HEK293 (cell line): ENCODE measurements at regions not wholly inside any gene's neighbourhood (a gene's known extent, or its start where the extent isn't known, plus 50 kb on each side); places are given as distances from the start of the nearest gene placed in this dataset.

Experiments
- EGR2 ChIP-seq: fragments of 450-650 bp; formaldehyde crosslinking; IDR thresholded peaks from 2 replicates; pipeline ENCODE4 v1.5.1; 2016; ENCODE audit warnings: low read depth, missing biosample characterization, missing genetic modification characterization
- GLI2 ChIP-seq: fragments of 450-650 bp; formaldehyde crosslinking; IDR thresholded peaks from 2 replicates; pipeline ENCODE4; 2017; ENCODE audit warnings: missing biosample characterization, missing genetic modification characterization, low read depth, borderline replicate concordance
- IKZF3 ChIP-seq: fragments of 450-650 bp; IDR thresholded peaks from 2 replicates; pipeline ENCODE4 v1.5.0; 2018; ENCODE audit warnings: missing biosample characterization, mild to moderate bottlenecking, missing genetic modification characterization, moderate library complexity
- REST ChIP-seq: fragments of 450-650 bp; formaldehyde crosslinking; IDR thresholded peaks from 2 replicates; pipeline ENCODE4 v1.5.1; 2016; ENCODE audit warnings: missing biosample characterization, missing genetic modification characterization
- SCRT1 ChIP-seq: fragments of 450-650 bp; formaldehyde crosslinking; IDR thresholded peaks from 2 replicates; pipeline ENCODE4 v1.5.1; 2016; ENCODE audit warnings: missing biosample characterization, missing genetic modification characterization, borderline replicate concordance
- ZBTB17 ChIP-seq: fragments of 450-650 bp; formaldehyde crosslinking; IDR thresholded peaks from 2 replicates; pipeline ENCODE4 v1.5.1; 2016; ENCODE audit warnings: missing biosample characterization, missing genetic modification characterization
- ZFP3 ChIP-seq: fragments of 450-650 bp; formaldehyde crosslinking; IDR thresholded peaks from 2 replicates; pipeline ENCODE4 v1.5.1; 2016; ENCODE audit warnings: low read depth, missing biosample characterization, missing genetic modification characterization
- ZNF10 ChIP-seq: fragments of 450-650 bp; formaldehyde crosslinking; IDR thresholded peaks from 2 replicates; pipeline ENCODE4 v1.5.1; 2017; ENCODE audit warnings: missing biosample characterization, missing genetic modification characterization
- ZNF184 ChIP-seq: fragments of 450-650 bp; IDR thresholded peaks from 2 replicates; pipeline ENCODE4 v1.5.1; 2018; ENCODE audit warnings: missing biosample characterization, mild to moderate bottlenecking, missing genetic modification characterization
- ZNF2 ChIP-seq: fragments of 450-650 bp; formaldehyde crosslinking; IDR thresholded peaks from 2 replicates; pipeline ENCODE4 v1.5.1; 2016; ENCODE audit warnings: missing biosample characterization, missing genetic modification characterization
- ZNF202 ChIP-seq: fragments of 450-650 bp; formaldehyde crosslinking; IDR thresholded peaks from 2 replicates; pipeline ENCODE4 v1.5.1; 2016; ENCODE audit warnings: missing biosample characterization, missing genetic modification characterization, borderline replicate concordance
- ZNF214 ChIP-seq: fragments of 450-650 bp; formaldehyde crosslinking; IDR thresholded peaks from 2 replicates; pipeline ENCODE4 v1.5.1; 2017; ENCODE audit warnings: missing biosample characterization, mild to moderate bottlenecking, missing genetic modification characterization, borderline replicate concordance
- ZNF23 ChIP-seq: fragments of 450-650 bp; formaldehyde crosslinking; IDR thresholded peaks from 2 replicates; pipeline ENCODE4 v1.5.1; 2016; ENCODE audit warnings: missing biosample characterization, missing genetic modification characterization, borderline replicate concordance
- ZNF248 ChIP-seq: fragments of 450-650 bp; formaldehyde crosslinking; IDR thresholded peaks from 2 replicates; pipeline ENCODE4 v1.5.1; 2017; ENCODE audit warnings: missing biosample characterization, missing genetic modification characterization
- ZNF26 ChIP-seq: fragments of 450-650 bp; formaldehyde crosslinking; IDR thresholded peaks from 2 replicates; pipeline ENCODE4 v1.5.1; 2016; ENCODE audit warnings: missing biosample characterization, missing genetic modification characterization
- ZNF274 ChIP-seq, 2 experiments: fragments of 200-500 bp in 1 of 2; fragments of 450-650 bp in 1 of 2; sonication (Bioruptor generic) in 1 of 2; formaldehyde crosslinking in 1 of 2; IDR thresholded peaks; 2 replicates each; pipeline versions ENCODE4 v1.5.1 to v1.6.1; 2014 to 2016; ENCODE audit warnings: borderline replicate concordance in 1 of 2, inconsistent platforms in 1 of 2, low read length in 1 of 2, missing biosample characterization in 1 of 2, missing genetic modification characterization in 1 of 2
- ZNF280D ChIP-seq: fragments of 450-650 bp; formaldehyde crosslinking; IDR thresholded peaks from 2 replicates; pipeline ENCODE4 v1.5.1; 2016; ENCODE audit warnings: missing biosample characterization, missing genetic modification characterization
- ZNF324 ChIP-seq: fragments of 450-650 bp; formaldehyde crosslinking; IDR thresholded peaks from 2 replicates; pipeline ENCODE4 v1.5.1; 2016; ENCODE audit warnings: missing biosample characterization, missing genetic modification characterization
- ZNF362 ChIP-seq: fragments of 450-650 bp; formaldehyde crosslinking; IDR thresholded peaks from 2 replicates; pipeline ENCODE4 v1.5.1; 2016; ENCODE audit warnings: missing biosample characterization, missing genetic modification characterization
- ZNF416 ChIP-seq: fragments of 450-650 bp; formaldehyde crosslinking; IDR thresholded peaks from 2 replicates; pipeline ENCODE4 v1.5.1; 2016; ENCODE audit warnings: missing biosample characterization, missing genetic modification characterization
- ZNF501 ChIP-seq: fragments of 450-650 bp; formaldehyde crosslinking; IDR thresholded peaks from 2 replicates; pipeline ENCODE4 v1.5.1; 2016; ENCODE audit warnings: missing biosample characterization, missing genetic modification characterization
- ZNF530 ChIP-seq: fragments of 450-650 bp; formaldehyde crosslinking; IDR thresholded peaks from 2 replicates; pipeline ENCODE4 v1.5.1; 2016; ENCODE audit warnings: low read depth, missing biosample characterization, missing genetic modification characterization
- ZNF544 ChIP-seq: fragments of 450-650 bp; formaldehyde crosslinking; IDR thresholded peaks from 2 replicates; pipeline ENCODE4 v1.5.0; 2017; ENCODE audit warnings: missing biosample characterization, missing genetic modification characterization
- ZNF560 ChIP-seq: fragments of 450-650 bp; formaldehyde crosslinking; IDR thresholded peaks from 2 replicates; pipeline ENCODE4 v1.5.1; 2017; ENCODE audit warnings: missing biosample characterization, missing genetic modification characterization, borderline replicate concordance
- ZNF610 ChIP-seq: fragments of 450-650 bp; formaldehyde crosslinking; IDR thresholded peaks from 2 replicates; pipeline ENCODE4 v1.5.1; 2016; ENCODE audit warnings: missing biosample characterization, missing genetic modification characterization, borderline replicate concordance
- ZNF707 ChIP-seq: fragments of 450-650 bp; formaldehyde crosslinking; IDR thresholded peaks from 2 replicates; pipeline ENCODE4 v1.5.1; 2016; ENCODE audit warnings: missing biosample characterization, missing genetic modification characterization
- ZNF777 ChIP-seq: fragments of 450-650 bp; formaldehyde crosslinking; IDR thresholded peaks from 2 replicates; pipeline ENCODE4 v1.5.1; 2017; ENCODE audit warnings: missing biosample characterization, missing genetic modification characterization, borderline replicate concordance
- ZNF791 ChIP-seq: fragments of 450-650 bp; formaldehyde crosslinking; IDR thresholded peaks from 2 replicates; pipeline ENCODE4 v1.5.1; 2016; ENCODE audit warnings: missing biosample characterization, missing genetic modification characterization
- ZNF792 ChIP-seq: fragments of 450-650 bp; formaldehyde crosslinking; IDR thresholded peaks from 2 replicates; pipeline ENCODE4 v1.5.1; 2016; ENCODE audit warnings: missing biosample characterization, missing genetic modification characterization
- ZSCAN18 ChIP-seq: fragments of 450-650 bp; formaldehyde crosslinking; IDR thresholded peaks from 2 replicates; pipeline ENCODE4 v1.5.1; 2016; ENCODE audit warnings: missing biosample characterization, missing genetic modification characterization

- TF ChIP-seq ZNF501 (tag by site-specific recombination) (no peak), ZNF530 (tag by site-specific recombination) (no peak), ZBTB17 (tag by site-specific recombination) (peak; percentile 26; the same call in 1 of the 2 replicates), ZNF791 (no peak), ZNF184 (tag by site-specific recombination) (no peak), ZFP3 (tag by site-specific recombination) (no peak), REST (tag by site-specific recombination) (no peak), SCRT1 (tag by site-specific recombination) (no peak), EGR2 (peak; percentile 87), ZNF416 (tag by site-specific recombination) (no peak), ZNF610 (tag by site-specific recombination) (no peak), ZNF280D (tag by site-specific recombination) (no peak), ZNF214 (tag by site-specific recombination) (no peak), ZNF777 (tag by site-specific recombination) (no peak), IKZF3 (no peak), ZNF10 (tag by site-specific recombination) (no peak), ZNF2 (tag by site-specific recombination) (peak; percentile 42; the same call in 1 of the 2 replicates), ZNF362 (tag by site-specific recombination) (no peak), ZNF202 (tag by site-specific recombination) (no peak), ZNF274 (IDR thresholded peaks at IDR 0.05; ENCODE audit: low read length) (no peak), ZNF274 (tag by site-specific recombination; IDR thresholded peaks at IDR 0.05; ENCODE audit: borderline replicate concordance) (no peak), ZNF560 (tag by site-specific recombination) (no peak), ZSCAN18 (tag by site-specific recombination) (no peak), ZNF324 (no peak), ZNF23 (tag by site-specific recombination) (no peak), ZNF26 (tag by site-specific recombination) (no peak), ZNF707 (tag by site-specific recombination) (no peak), GLI2 (tag by site-specific recombination) (no peak), ZNF792 (tag by site-specific recombination) (no peak), ZNF248 (tag by site-specific recombination) (no peak), ZNF544 (tag by site-specific recombination) (no peak)
These were observed 57.4 kb downstream of the ZNF648 start (continued) for GRCh38 chr1:182003953-182004586.
